Muscle layer of colon (tissue), 2 donors: ENCODE measurements at regions not wholly inside any gene's neighbourhood (a gene's known extent, or its start where the extent isn't known, plus 50 kb on each side); places are given as distances from the start of the nearest gene placed in this dataset.
"Not testable (repeated sequence)": the region's sequence is repeated elsewhere in the genome, so short reads cannot be mapped to it uniquely, and the experiment has no call there.

Experiments used
- H3K27ac ChIP-seq: one replicate; pipeline ENCODE4 v1.7.0; 2013; ENCODE audit warnings: low read depth, mild to moderate bottlenecking, low read length, moderate library complexity
- H3K27me3 ChIP-seq, 2 donors: one replicate each; pipeline ENCODE4 v1.7.0; 2013; ENCODE audit warnings: low read length in 2 of 2, mild to moderate bottlenecking in 2 of 2; ENCODE audit not compliant: insufficient read depth in 2 of 2, control insufficient read depth in 1 of 2
- H3K36me3 ChIP-seq: one replicate; pipeline ENCODE4 v1.7.0; 2013; ENCODE audit warnings: mild to moderate bottlenecking, low read length; ENCODE audit not compliant: insufficient read depth
- H3K4me1 ChIP-seq: one replicate; pipeline ENCODE4 v1.7.0; 2013; ENCODE audit warnings: mild to moderate bottlenecking, low read length; ENCODE audit not compliant: insufficient read depth
- H3K4me3 ChIP-seq, 2 donors: one replicate each; pipeline ENCODE4 v1.7.0; 2013; ENCODE audit warnings: low read length in 2 of 2, low read depth in 1 of 2, mild to moderate bottlenecking in 1 of 2, moderate library complexity in 1 of 2
- H3K9ac ChIP-seq: one replicate; pipeline ENCODE4 v1.7.0; 2013; ENCODE audit warnings: low read length
- H3K9me3 ChIP-seq: one replicate; pipeline ENCODE4 v1.7.0; 2013; ENCODE audit warnings: mild to moderate bottlenecking, low read length
- donor health status: abdominal sarcoma.
- donor health status: Adenocarcinoma of cecum.

GRCh38 chr13:47696674-47697073 is 304.4 kb downstream of the SUCLA2 start:
- H3K9ac ChIP-seq, result no peak overlapping the region
- no peak overlapping the region for H3K27ac ChIP-seq
- H3K4me1 ChIP-seq, result no peaks in the 10 kb centered on the region
- H3K9me3 ChIP-seq, result no peaks in the 10 kb centered on the region
- H3K27me3 ChIP-seq, result no peaks in the 10 kb centered on the region
- no peak overlapping the region for H3K4me3 ChIP-seq
- H3K36me3 ChIP-seq, result no peaks in the 10 kb centered on the region

GRCh38 chr13:47687577-47687976 is 313.5 kb downstream of the SUCLA2 start:
- Histone ChIP-seq H3K4me3 (no peak overlapping the region), H3K27me3 (no peaks in the 10 kb centered on the region), H3K36me3 (no peaks in the 10 kb centered on the region), H3K4me1 (no peaks in the 10 kb centered on the region), H3K27ac (no peak overlapping the region), H3K9me3 (no peaks in the 10 kb centered on the region), H3K9ac (no peak overlapping the region)

- not testable (repeated sequence) for H3K36me3 ChIP-seq, H3K4me1 ChIP-seq, H3K4me3 ChIP-seq, H3K9me3 ChIP-seq, H3K27me3 ChIP-seq, H3K27ac ChIP-seq, H3K9ac ChIP-seq
Measured at GRCh38 chr13:47685156-47685555, 315.9 kb downstream of the SUCLA2 start.

GRCh38 chr13:47680748-47681147 is 320.3 kb downstream of the SUCLA2 start:
- Histone ChIP-seq H3K36me3 (no peaks in the 10 kb centered on the region), H3K4me3 (no peak overlapping the region), H3K4me1 (no peaks in the 10 kb centered on the region), H3K9me3 (no peaks in the 10 kb centered on the region), H3K27me3 (no peaks in the 10 kb centered on the region), H3K9ac (no peak overlapping the region), H3K27ac (no peak overlapping the region)

GRCh38 chr13:47679401-47679800 is 321.7 kb downstream of the SUCLA2 start:
- H3K9ac ChIP-seq, result no peak overlapping the region
- H3K27ac ChIP-seq, result no peak overlapping the region
- no peak overlapping the region for H3K4me3 ChIP-seq
- no peaks in the 10 kb centered on the region for H3K9me3 ChIP-seq
- H3K4me1 ChIP-seq, result no peaks in the 10 kb centered on the region
- H3K36me3 ChIP-seq, result no peaks in the 10 kb centered on the region
- no peaks in the 10 kb centered on the region for H3K27me3 ChIP-seq

- H3K27me3 ChIP-seq, result no peaks in the 10 kb centered on the region
- H3K4me1 ChIP-seq, result no peaks in the 10 kb centered on the region
- no peaks in the 10 kb centered on the region for H3K36me3 ChIP-seq
- no peak overlapping the region for H3K27ac ChIP-seq
- no peaks in the 10 kb centered on the region for H3K9me3 ChIP-seq
- H3K9ac ChIP-seq, result no peak overlapping the region
- H3K4me3 ChIP-seq, result no peak overlapping the region
Measured at GRCh38 chr13:47678201-47678968, 322.7 kb downstream of the SUCLA2 start.

DNA sequence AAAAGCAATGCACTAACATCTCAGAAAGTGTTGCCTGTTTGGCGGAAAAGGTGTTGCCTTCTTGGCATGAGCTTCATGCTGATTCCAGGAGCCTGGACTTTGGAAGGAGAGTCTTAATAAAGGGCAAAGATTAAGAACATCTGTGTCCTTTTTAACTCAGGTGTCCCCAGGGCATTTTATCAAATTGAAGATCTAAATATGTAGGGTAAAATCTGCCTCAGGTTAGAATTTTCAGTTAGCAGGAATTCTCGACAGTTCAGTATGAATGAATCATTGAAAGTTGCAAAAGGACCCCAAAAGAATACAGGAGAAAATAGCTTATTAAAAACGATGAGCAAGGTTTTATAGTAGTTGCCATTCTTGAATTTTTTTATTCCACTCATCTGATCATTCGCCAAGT is 325.2 kb downstream of the SUCLA2 start:
- H3K27me3 ChIP-seq, result no peaks in the 10 kb centered on the region
- no peak overlapping the region for H3K4me3 ChIP-seq
- H3K4me1 ChIP-seq, result no peaks in the 10 kb centered on the region
- no peak overlapping the region for H3K27ac ChIP-seq
- no peaks in the 10 kb centered on the region for H3K36me3 ChIP-seq
- no peak overlapping the region for H3K9ac ChIP-seq
- no peaks in the 10 kb centered on the region for H3K9me3 ChIP-seq

DNA sequence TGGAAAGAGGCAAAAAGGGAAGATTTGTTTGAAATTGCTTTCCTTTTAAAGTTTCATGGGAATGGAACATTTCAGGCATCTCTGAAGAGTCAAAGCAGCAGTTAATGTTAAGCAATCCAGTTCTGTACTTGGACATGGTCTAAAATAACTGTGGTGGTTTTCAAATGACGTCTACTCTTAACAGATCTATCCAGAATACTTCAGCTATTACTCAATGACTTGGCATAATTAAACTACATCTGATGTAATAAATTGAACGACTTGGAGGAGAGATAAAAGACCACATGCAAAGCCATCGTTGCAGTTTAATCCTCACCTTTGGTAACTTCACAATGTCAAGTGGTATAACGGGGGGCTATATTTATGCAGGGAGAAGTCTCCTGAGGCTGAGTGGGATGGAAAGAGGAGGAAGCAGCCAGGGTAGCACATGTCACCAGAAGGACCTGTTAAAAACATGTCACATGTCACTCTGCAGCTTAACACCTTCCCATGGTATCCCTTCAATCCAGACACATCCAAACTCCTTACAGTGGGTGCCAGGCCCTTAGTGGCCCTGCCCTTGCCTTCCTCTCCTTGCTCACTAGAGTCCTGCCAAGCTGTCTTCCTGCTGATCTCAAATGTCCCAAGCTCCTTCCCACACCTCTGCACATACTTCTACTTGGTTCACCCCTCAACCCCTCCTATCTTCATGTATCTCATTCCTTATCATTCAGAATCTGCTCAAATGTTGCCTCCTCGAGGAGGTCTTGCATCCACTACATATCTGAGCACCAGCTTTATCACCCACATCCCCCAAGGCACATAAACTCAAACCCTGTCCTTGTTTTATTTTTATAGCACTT is 327.8 kb downstream of the SUCLA2 start:
- Histone ChIP-seq H3K27ac (no peak overlapping the region), H3K27me3 (no peaks in the 10 kb centered on the region), H3K9ac (no peak overlapping the region), H3K4me1 (no peaks in the 10 kb centered on the region), H3K36me3 (no peaks in the 10 kb centered on the region), H3K4me3 (no peak overlapping the region), H3K9me3 (no peaks in the 10 kb centered on the region)

- Histone ChIP-seq H3K27ac (no peak overlapping the region), H3K9me3 (no peaks in the 10 kb centered on the region), H3K27me3 (no peaks in the 10 kb centered on the region), H3K9ac (no peak overlapping the region), H3K36me3 (no peaks in the 10 kb centered on the region), H3K4me3 (no peak overlapping the region), H3K4me1 (no peaks in the 10 kb centered on the region)
Measured at GRCh38 chr13:47672245-47673008, 328.6 kb downstream of the SUCLA2 start.

DNA sequence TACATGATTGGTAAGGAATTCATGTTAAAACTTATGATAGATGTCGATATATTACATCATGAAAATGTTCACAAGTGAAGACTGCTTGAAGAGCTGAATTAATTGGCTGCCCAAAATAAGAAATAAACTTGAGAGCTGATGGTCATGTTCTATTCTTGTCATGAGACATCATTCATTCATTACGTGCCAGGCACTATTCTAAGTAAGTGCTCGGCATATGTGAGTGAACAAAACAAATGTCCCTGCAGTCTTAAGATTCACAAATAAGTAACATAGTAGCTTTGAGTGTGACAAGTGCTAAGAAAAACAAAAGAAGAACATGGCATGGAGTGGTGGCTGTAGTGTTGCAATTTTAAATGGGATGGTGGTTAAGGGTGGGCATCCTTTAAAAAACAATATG is 329.3 kb downstream of the SUCLA2 start:
- no peak overlapping the region for H3K9ac ChIP-seq
- H3K36me3 ChIP-seq, result no peaks in the 10 kb centered on the region
- no peak overlapping the region for H3K4me3 ChIP-seq
- H3K27me3 ChIP-seq, result no peaks in the 10 kb centered on the region
- no peaks in the 10 kb centered on the region for H3K4me1 ChIP-seq
- no peak overlapping the region for H3K27ac ChIP-seq
- H3K9me3 ChIP-seq, result no peaks in the 10 kb centered on the region

GRCh38 chr13:47665043-47665442 is 336.0 kb downstream of the SUCLA2 start:
- no peaks in the 10 kb centered on the region for H3K4me1 ChIP-seq
- no peak overlapping the region for H3K9ac ChIP-seq
- H3K4me3 ChIP-seq, result no peak overlapping the region
- H3K9me3 ChIP-seq, result no peaks in the 10 kb centered on the region
- H3K36me3 ChIP-seq, result no peaks in the 10 kb centered on the region
- H3K27ac ChIP-seq, result no peak overlapping the region
- no peaks in the 10 kb centered on the region for H3K27me3 ChIP-seq
